ENCODE measurements at regions not wholly inside any gene's neighbourhood (a gene's known extent, or its start where the extent isn't known, plus 50 kb on each side); places are given as distances from the start of the nearest gene placed in this dataset.

GRCh38 chr16:13425836-13426235 is 494.1 kb upstream of the ERCC4 start:
- H3K27ac ChIP-seq, result no peak overlapping the region
- no peaks in the 10 kb centered on the region for H3K36me3 ChIP-seq (ENCODE audit: low read depth, missing control alignments)
- DNase-seq, result no peak
- no peak for TF ChIP-seq POLR2A (IDR thresholded peaks at IDR 0.05)
- no peak for TF ChIP-seq CTCF (IDR thresholded peaks at IDR 0.05)
- H3K27me3 ChIP-seq, result no peaks in the 10 kb centered on the region
- no peaks in the 10 kb centered on the region for H3K9me3 ChIP-seq
- H3K4me3 ChIP-seq, result no peak overlapping the region
- 56 to 61% methylated on average over 5 of the region's 5 CpGs for whole genome bisulfite sequencing, 2 donors
- intact Hi-C loops (cut with DNase I; ENCODE audit: low total_unique reads), result no loop called here
- H3K4me1 ChIP-seq, result no peaks in the 10 kb centered on the region

GRCh38 chr16:13426269-13426668 is 493.7 kb upstream of the ERCC4 start:
- no peaks in the 10 kb centered on the region for H3K9me3 ChIP-seq
- DNase-seq, result no peak
- H3K36me3 ChIP-seq (ENCODE audit: low read depth, missing control alignments), result no peaks in the 10 kb centered on the region
- H3K27ac ChIP-seq, result no peak overlapping the region
- H3K4me1 ChIP-seq, result no peaks in the 10 kb centered on the region
- H3K27me3 ChIP-seq, result no peaks in the 10 kb centered on the region
- intact Hi-C loops (cut with DNase I; ENCODE audit: low total_unique reads), result no loop called here
- TF ChIP-seq POLR2A (IDR thresholded peaks at IDR 0.05) (no peak), CTCF (IDR thresholded peaks at IDR 0.05) (no peak)
- no peak overlapping the region for H3K4me3 ChIP-seq
- WGBS, 2 donors, result 68 to 78% methylated on average over 6 of the region's 6 CpGs

GRCh38 chr16:13426736-13427135 is 493.2 kb upstream of the ERCC4 start:
- intact Hi-C loops (cut with DNase I; ENCODE audit: low total_unique reads), result no loop called here
- H3K27ac ChIP-seq, result no peak overlapping the region
- H3K4me3 ChIP-seq, result no peak overlapping the region
- H3K4me1 ChIP-seq, result no peaks in the 10 kb centered on the region
- H3K36me3 ChIP-seq (ENCODE audit: low read depth, missing control alignments), result no peaks in the 10 kb centered on the region
- no peaks in the 10 kb centered on the region for H3K27me3 ChIP-seq
- TF ChIP-seq CTCF (IDR thresholded peaks at IDR 0.05) (no peak), POLR2A (IDR thresholded peaks at IDR 0.05) (no peak)
- 94 to 96% methylated on average over 4 of the region's 4 CpGs for WGBS, 2 donors
- H3K9me3 ChIP-seq, result no peaks in the 10 kb centered on the region
- DNase-seq, result no peak

- TF ChIP-seq CTCF (IDR thresholded peaks at IDR 0.05) (no peak), POLR2A (IDR thresholded peaks at IDR 0.05) (no peak)
- WGBS, 2 donors, result 85 to 89% methylated on average over 3 of the region's 3 CpGs
Measured at GRCh38 chr16:13427943-13428342, 492.0 kb upstream of the ERCC4 start.

GRCh38 chr16:13429416-13429815 is 490.5 kb upstream of the ERCC4 start:
- no peaks in the 10 kb centered on the region for H3K36me3 ChIP-seq (ENCODE audit: low read depth, missing control alignments)
- H3K27ac ChIP-seq, result no peak overlapping the region
- no peaks in the 10 kb centered on the region for H3K4me1 ChIP-seq
- H3K4me3 ChIP-seq, result no peak overlapping the region
- WGBS, 2 donors, result 73 to 75% methylated on average over 1 of the region's 1 CpG
- no peak for TF ChIP-seq CTCF (IDR thresholded peaks at IDR 0.05)
- TF ChIP-seq POLR2A (IDR thresholded peaks at IDR 0.05), result no peak
- no peaks in the 10 kb centered on the region for H3K27me3 ChIP-seq
- no peaks in the 10 kb centered on the region for H3K9me3 ChIP-seq
- no peak for DNase-seq
- intact Hi-C loops (cut with DNase I; ENCODE audit: low total_unique reads), result no loop called here

More at GRCh38 chr16:13427943-13428342, 492.0 kb upstream of the ERCC4 start:
- intact Hi-C loops (cut with DNase I; ENCODE audit: low total_unique reads), result no loop called here
- no peaks in the 10 kb centered on the region for H3K9me3 ChIP-seq
- DNase-seq, result no peak
- no peaks in the 10 kb centered on the region for H3K4me1 ChIP-seq
- no peak overlapping the region for H3K4me3 ChIP-seq
- no peaks in the 10 kb centered on the region for H3K27me3 ChIP-seq
- no peaks in the 10 kb centered on the region for H3K36me3 ChIP-seq (ENCODE audit: low read depth, missing control alignments)
- no peak overlapping the region for H3K27ac ChIP-seq
